ENCODE measurements at regions not wholly inside any gene's neighbourhood (a gene's known extent, or its start where the extent isn't known, plus 50 kb on each side); places are given as distances from the start of the nearest gene placed in this dataset.

GRCh38 chr18:11308499-11308898, 159.1 kb upstream of the PIEZO2 start:
- TF ChIP-seq CTCF (IDR thresholded peaks at IDR 0.05; ENCODE audit: poor library complexity) = no peak
- TF ChIP-seq EZH2 (IDR thresholded peaks at IDR 0.05; ENCODE audit: borderline replicate concordance) = no peak

Data from hepatocyte (in vitro differentiated cells).